K562 (cell line): ENCODE measurements at regions not wholly inside any gene's neighbourhood (a gene's known extent, or its start where the extent isn't known, plus 50 kb on each side); places are given as distances from the start of the nearest gene placed in this dataset.

Experiments used
- ATAC-seq: fragments of 200-7000 bp; cut with Tn5 transposase; 3 replicates; pipeline ENCODE4 v1.9.1; 2020; ENCODE audit warnings: moderate library complexity
- BruUV-seq: library from RNA; stranded (reverse); fragments of 400-500 nt; replicated peaks from 2 replicates; lab custom pipeline; 2021; lab: Mats Ljungman, UMichigan
- CTCF ChIA-PET: fragments of 300-600 bp; formaldehyde crosslinking; extraction: SDS; loops from one replicate; lab custom pipeline; 2021; ENCODE audit warnings: low intra/inter-chr PET ratio; lab: Yijun Ruan, JAX
- POLR2A ChIA-PET: fragments of 300-600, 350-650 bp; sonication (Branson Sonifier 250); formaldehyde crosslinking; extraction: SDS; loops from one replicate; lab custom pipeline; 2021; ENCODE audit warnings: antibody characterized with exemption, inconsistent platforms; lab: Yijun Ruan, JAX
- DNase-seq, 4 experiments: peaks; one replicate each; pipeline versions ENCODE4 v3.0.0 to v3.0.0-alpha.2; 2011 to 2018; ENCODE audit warnings: low spot score in 3 of 4, mixed read lengths in 3 of 4; ENCODE audit errors: extremely low read depth in 1 of 4
- FAIRE-seq: peaks from 2 replicates; lab custom pipeline; 2011; peaks lifted over from hg19 to GRCh38; lab: Jason Lieb, UNC
- H2AFZ ChIP-seq: 2 replicates; pipeline ENCODE4 v1.6.0; 2011; ENCODE audit warnings: low read depth, low read length, control low read depth, inconsistent platforms
- H3K27ac ChIP-seq: fragments of 200-600 bp; 3 replicates; pipeline ENCODE4 v1.8.0; 2011; ENCODE audit warnings: low read depth, mild to moderate bottlenecking, control low read depth, inconsistent platforms, low read length, moderate library complexity, mixed read lengths; ENCODE audit errors: extremely low read depth
- H3K27me3 ChIP-seq, 2 experiments: fragments of 300-600 bp in 1 of 2; 2 replicates in 1 of 2; 3 replicates in 1 of 2; pipeline versions ENCODE4 v1.6.0 to v1.8.0; 2011; ENCODE audit warnings: inconsistent platforms in 2 of 2, low read length in 2 of 2, mild to moderate bottlenecking in 1 of 2, mixed read lengths in 1 of 2, moderate library complexity in 1 of 2; ENCODE audit not compliant: control insufficient read depth in 2 of 2, insufficient read depth in 2 of 2
- H3K36me3 ChIP-seq: fragments of 300-600 bp; 3 replicates; pipeline ENCODE4 v1.8.0; 2011; ENCODE audit warnings: mild to moderate bottlenecking, low read length, inconsistent platforms; ENCODE audit not compliant: control insufficient read depth, insufficient read depth
- H3K4me1 ChIP-seq, 2 experiments: fragments of 200-600 bp in 1 of 2; replicated peaks in 1 of 2; 2 replicates in 1 of 2; 3 replicates in 1 of 2; pipeline versions ENCODE4 v1.5.1 to v1.8.0; 2011; ENCODE audit warnings: inconsistent platforms in 2 of 2, low read length in 2 of 2, mild to moderate bottlenecking in 1 of 2, mixed read lengths in 1 of 2, moderate library complexity in 1 of 2; ENCODE audit not compliant: control insufficient read depth in 2 of 2, insufficient read depth in 2 of 2
- H3K4me2 ChIP-seq: 2 replicates; pipeline ENCODE4 v1.6.1; 2011; ENCODE audit warnings: low read length, control low read depth, inconsistent platforms, mixed read lengths; ENCODE audit not compliant: insufficient read depth
- H3K4me3 ChIP-seq: fragments of 200-600 bp; sonication (generic), shearing (Covaris generic); 2 replicates; pipeline ENCODE4 v1.5.1; 2016; ENCODE audit warnings: control low read depth, inconsistent platforms
- H3K79me2 ChIP-seq: fragments of 200-600 bp; 3 replicates; pipeline ENCODE4 v1.8.0; 2011; ENCODE audit warnings: low read length, inconsistent platforms; ENCODE audit not compliant: control insufficient read depth, insufficient read depth
- H3K9ac ChIP-seq, 2 experiments: 2 replicates each; pipeline versions ENCODE4 v1.6.0 to v1.6.1; 2011; ENCODE audit warnings: low read depth in 2 of 2, low read length in 2 of 2, control low read depth in 1 of 2, inconsistent platforms in 1 of 2, mild to moderate bottlenecking in 1 of 2, mixed read lengths in 1 of 2; ENCODE audit not compliant: insufficient read depth in 1 of 2
- H3K9me1 ChIP-seq: one replicate; pipeline ENCODE4 v1.6.0; 2011; ENCODE audit warnings: inconsistent platforms, mild to moderate bottlenecking, low read length, moderate library complexity; ENCODE audit not compliant: control insufficient read depth, insufficient read depth
- H3K9me3 ChIP-seq: replicated peaks from 2 replicates; pipeline ENCODE4 v1.5.1; 2011; ENCODE audit warnings: low read depth, low read length, inconsistent platforms; ENCODE audit not compliant: control insufficient read depth, insufficient read depth
- H4K20me1 ChIP-seq: replicated peaks from 2 replicates; pipeline ENCODE4 v1.6.1; 2011; ENCODE audit warnings: low read length, inconsistent platforms, mixed read lengths; ENCODE audit not compliant: control insufficient read depth, insufficient read depth
- ARNT ChIP-seq, 2 experiments: fragments of 450-650 bp; IDR thresholded peaks; 2 replicates each; pipeline ENCODE4 v1.6.1; 2016; ENCODE audit warnings: mild to moderate bottlenecking in 1 of 2
- BRD4 ChIP-seq: fragments of 200-600 bp; sonication (generic); IDR thresholded peaks from 2 replicates; pipeline ENCODE4 v1.6.1; 2017; ENCODE audit warnings: inconsistent platforms
- CAMTA2 ChIP-seq: fragments of 250-450 bp; sonication (Bioruptor Pico); conservative IDR thresholded peaks from 2 replicates; pipeline ENCODE4 v1.5.1; 2022
- FIP1L1 ChIP-seq: fragments of 200-400 bp; formaldehyde crosslinking; IDR thresholded peaks from 2 replicates; pipeline ENCODE4 v1.6.1; 2018; ENCODE audit warnings: mild to moderate bottlenecking, low read depth, low read length; ENCODE audit not compliant: poor library complexity, severe bottlenecking
- FOXJ2 ChIP-seq: fragments of 200-800 bp; sonication (Bioruptor generic); IDR thresholded peaks from 2 replicates; pipeline ENCODE4 v1.6.1; 2016; ENCODE audit warnings: missing genetic modification characterization, missing compliant biosample characterization
- HDGF ChIP-seq: fragments of 450-650 bp; IDR thresholded peaks from 2 replicates; pipeline ENCODE4 v1.6.1; 2016
- HIVEP1 ChIP-seq: fragments of 250-450 bp; sonication (Bioruptor Pico); IDR thresholded peaks from 2 replicates; pipeline ENCODE4 v1.4.0; 2020; ENCODE audit warnings: mild to moderate bottlenecking
- KLF1 ChIP-seq: fragments of 450-650 bp; IDR thresholded peaks from 2 replicates; pipeline ENCODE4 v1.6.1; 2016; ENCODE audit warnings: missing genetic modification characterization, missing compliant biosample characterization
- NELFE ChIP-seq: IDR thresholded peaks from 2 replicates; pipeline ENCODE4 v1.6.1; 2011; ENCODE audit warnings: mild to moderate bottlenecking; ENCODE audit not compliant: insufficient read depth, insufficient read length
- NFRKB ChIP-seq: fragments of 450-650 bp; IDR thresholded peaks from 2 replicates; pipeline ENCODE4 v1.6.1; 2016; ENCODE audit warnings: low read depth
- PHF21A ChIP-seq: fragments of 450-650 bp; IDR thresholded peaks from 2 replicates; pipeline ENCODE4 v1.6.1; 2017; ENCODE audit warnings: low read depth, borderline replicate concordance
- POLR2G ChIP-seq: fragments of 200-400 bp; formaldehyde crosslinking; IDR thresholded peaks from 2 replicates; pipeline ENCODE4 v1.6.1; 2017; ENCODE audit warnings: low read depth, mild to moderate bottlenecking, antibody characterized with exemption, low read length, moderate library complexity
- RNF2 ChIP-seq: sonication (generic); IDR thresholded peaks from 2 replicates; pipeline ENCODE4 v1.6.1; 2016
- SLC30A9 ChIP-seq: fragments of 250-450 bp; sonication (Bioruptor Pico); IDR thresholded peaks from 2 replicates; pipeline ENCODE4 v1.8.0; 2022; ENCODE audit warnings: mild to moderate bottlenecking, moderate library complexity
- TCF7 ChIP-seq: sonication (generic); IDR thresholded peaks from 2 replicates; pipeline ENCODE4 v1.6.1; 2016; ENCODE audit warnings: antibody characterized with exemption, borderline replicate concordance
- YY1 ChIP-seq, 3 experiments: IDR thresholded peaks; 2 replicates each; pipeline ENCODE4 v1.6.1; 2011; ENCODE audit warnings: low read length in 2 of 3, mild to moderate bottlenecking in 2 of 3, moderate library complexity in 2 of 3, borderline replicate concordance in 1 of 3, control low read depth in 1 of 3, low read depth in 1 of 3; ENCODE audit not compliant: insufficient read depth in 3 of 3, insufficient replicate concordance in 2 of 3, control insufficient read depth in 1 of 3, insufficient read length in 1 of 3; ENCODE audit errors: extremely low read depth in 1 of 3
- ZNF239 ChIP-seq: fragments of 250-450 bp; sonication (Bioruptor Pico); IDR thresholded peaks from 2 replicates; pipeline ENCODE4 v1.4.0; 2020; ENCODE audit warnings: mild to moderate bottlenecking
- WGBS: fragments of 100-300 bp; shearing (Covaris generic); methylation state at CpG from one replicate; pipeline ENCODE4 v1.1.6; 2016; ENCODE audit warnings: low coverage, mixed read lengths; ENCODE audit not compliant: insufficient coverage; ENCODE audit errors: missing lambda C conversion rate; 5-methylcytosine and 5-hydroxymethylcytosine counted together
- in situ Hi-C: fragments of 300-500 bp; cut with MboI; formaldehyde crosslinking; loops from 4 replicates; pipeline ENCODE4 v1.15.0; 2018; ENCODE audit warnings: inconsistent platforms, mixed read lengths
- intact Hi-C: fragments of 100-400 bp; cut with micrococcal nuclease; formaldehyde crosslinking; loops from 2 replicates; pipeline ENCODE4 v1.14.2; 2022
- TF ChIP-seq, protein P1 (sequence below): fragments of 250-450 bp; sonication (Bioruptor Pico); IDR thresholded peaks from 2 replicates; pipeline ENCODE4 v1.5.1; 2021; ENCODE audit warnings: mild to moderate bottlenecking
- TF ChIP-seq, protein P2 (sequence below): fragments of 450-650 bp; IDR thresholded peaks from 2 replicates; pipeline ENCODE4 v1.6.1; 2017; ENCODE audit warnings: mild to moderate bottlenecking, moderate library complexity

DNA sequence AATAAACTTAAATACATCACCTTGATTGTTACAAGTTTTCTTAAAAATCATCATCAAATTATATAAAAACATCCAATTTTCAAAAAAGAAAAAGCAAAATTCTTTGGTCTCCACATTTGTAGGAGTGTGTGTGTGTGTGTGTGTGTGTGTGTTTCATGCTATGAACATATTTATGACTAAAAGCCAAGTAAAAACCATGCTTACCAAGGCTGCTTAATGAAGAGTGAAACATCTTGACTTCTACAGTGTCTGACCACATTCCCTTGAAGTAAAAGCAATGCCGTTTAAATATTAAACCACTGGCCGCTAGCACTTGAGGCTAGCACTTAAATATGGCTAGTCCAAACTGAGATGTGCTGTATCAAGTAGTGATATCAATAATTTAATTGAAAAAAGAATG is 549.1 kb upstream of the CCNG1 start:
- H3K9ac ChIP-seq = no peak overlapping the region
- H3K4me3 ChIP-seq = no peak overlapping the region
- DNase-seq (no peak), FAIRE-seq (no peak), ATAC-seq (no peak)
- H2AFZ ChIP-seq = no peak overlapping the region
- ChIA-PET CTCF (no interaction called here), POLR2A (no interaction called here)
- no peaks in the 10 kb centered on the region for H3K36me3 ChIP-seq
- no peaks in the 10 kb centered on the region for H3K27me3 ChIP-seq
- TF ChIP-seq ZNF239 (CRISPR knock-in tag) (no peak), SLC30A9 (no peak), YY1 (IDR thresholded peaks at IDR 0.05; ENCODE audit: borderline replicate concordance in 1 of 3, control insufficient read depth in 1 of 3, extremely low read depth in 1 of 3, insufficient read depth in 3 of 3, insufficient read length in 1 of 3, insufficient replicate concordance in 2 of 3, low read depth in 1 of 3, low read length in 2 of 3) (no peak), NELFE (no peak), PHF21A (no peak), HIVEP1 (CRISPR knock-in tag) (no peak), RNF2 (no peak), POLR2G (no peak), FOXJ2 (tag) (no peak), KLF1 (tag) (no peak), CAMTA2 (CRISPR knock-in tag) (no peak), TCF7 (no peak), ARNT (IDR thresholded peaks at IDR 0.05) (no peak), BRD4 (no peak), HDGF (no peak), FIP1L1 (no peak), NFRKB (no peak)
- TF ChIP-seq, protein P1, sequence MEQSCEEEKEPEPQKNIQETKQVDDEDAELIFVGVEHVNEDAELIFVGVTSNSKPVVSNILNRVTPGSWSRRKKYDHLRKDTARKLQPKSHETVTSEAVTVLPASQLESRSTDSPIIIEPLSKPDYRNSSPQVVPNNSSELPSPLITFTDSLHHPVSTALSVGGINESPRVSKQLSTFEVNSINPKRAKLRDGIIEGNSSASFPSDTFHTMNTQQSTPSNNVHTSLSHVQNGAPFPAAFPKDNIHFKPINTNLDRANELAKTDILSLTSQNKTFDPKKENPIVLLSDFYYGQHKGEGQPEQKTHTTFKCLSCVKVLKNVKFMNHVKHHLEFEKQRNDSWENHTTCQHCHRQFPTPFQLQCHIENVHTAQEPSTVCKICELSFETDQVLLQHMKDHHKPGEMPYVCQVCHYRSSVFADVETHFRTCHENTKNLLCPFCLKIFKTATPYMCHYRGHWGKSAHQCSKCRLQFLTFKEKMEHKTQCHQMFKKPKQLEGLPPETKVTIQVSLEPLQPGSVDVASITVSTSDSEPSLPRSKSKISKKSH (CRISPR knock-in tag) = no peak
- TF ChIP-seq, protein P2, sequence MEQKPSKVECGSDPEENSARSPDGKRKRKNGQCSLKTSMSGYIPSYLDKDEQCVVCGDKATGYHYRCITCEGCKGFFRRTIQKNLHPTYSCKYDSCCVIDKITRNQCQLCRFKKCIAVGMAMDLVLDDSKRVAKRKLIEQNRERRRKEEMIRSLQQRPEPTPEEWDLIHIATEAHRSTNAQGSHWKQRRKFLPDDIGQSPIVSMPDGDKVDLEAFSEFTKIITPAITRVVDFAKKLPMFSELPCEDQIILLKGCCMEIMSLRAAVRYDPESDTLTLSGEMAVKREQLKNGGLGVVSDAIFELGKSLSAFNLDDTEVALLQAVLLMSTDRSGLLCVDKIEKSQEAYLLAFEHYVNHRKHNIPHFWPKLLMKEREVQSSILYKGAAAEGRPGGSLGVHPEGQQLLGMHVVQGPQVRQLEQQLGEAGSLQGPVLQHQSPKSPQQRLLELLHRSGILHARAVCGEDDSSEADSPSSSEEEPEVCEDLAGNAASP = no peak
- in situ Hi-C loops (no loop called here), intact Hi-C loops (no loop called here)
- 0% methylated on average over 2 of the region's 2 CpGs for WGBS
- H3K4me2 ChIP-seq = no peak overlapping the region
- no peaks in the 10 kb centered on the region for H4K20me1 ChIP-seq
- no peak overlapping the region for H3K27ac ChIP-seq
- H3K79me2 ChIP-seq = no peaks in the 10 kb centered on the region
- BruUV-seq = no TSS peak
- H3K9me1 ChIP-seq = no peaks in the 10 kb centered on the region
- H3K9me3 ChIP-seq = no peaks in the 10 kb centered on the region
- no peaks in the 10 kb centered on the region for H3K4me1 ChIP-seq
